NCI-H82 treated with DMSO at 0.1 percent for 48 hours (cell line): ENCODE measurements at regions not wholly inside any gene's neighbourhood (a gene's known extent, or its start where the extent isn't known, plus 50 kb on each side); places are given as distances from the start of the nearest gene placed in this dataset.

Source experiments
- DNase-seq: peaks from one replicate; lab custom pipeline; 2025; ENCODE audit not compliant: unreplicated experiment; lab: John Stamatoyannopoulos, UW

GRCh38 chr5:122718611-122719010, 56.3 kb upstream of the SNX2 start:
- DNase-seq = no peak

GRCh38 chr5:122719991-122720746, 54.7 kb upstream of the SNX2 start:
- no peak for DNase-seq

GRCh38 chr5:122721127-122721526, 53.8 kb upstream of the SNX2 start:
- no peak for DNase-seq

GRCh38 chr5:122722341-122722740, 52.5 kb upstream of the SNX2 start:
- DNase-seq = no peak

GRCh38 chr5:122723606-122724352, 51.1 kb upstream of the SNX2 start:
- DNase-seq = no peak
